ENCODE measurements at regions not wholly inside any gene's neighbourhood (a gene's known extent, or its start where the extent isn't known, plus 50 kb on each side); places are given as distances from the start of the nearest gene placed in this dataset.
A peak's percentile ranks its signal among the peaks of the same experiment; 100 is the strongest.

- intact Hi-C loops (cut with DNase I; ENCODE audit: low total_unique reads) (no loop called here), in situ Hi-C loops (cut with MboI; ENCODE audit: low pct_ligation_motif_present in 1 of 4, low pct_unique_long_range_greater_than_20kb in 1 of 4, low sequenced_read_pairs in 3 of 4) (loop anchor here in 1 of 4 donors (10.0 kb wide), 1 partner anchor 703 kb away; no protein-coding TSS in a partner anchor)
- Histone ChIP-seq H3K27ac (no peak overlapping the region), H3K4me1 (no peaks in the 10 kb centered on the region), H3K9me3 (no peaks in the 10 kb centered on the region), H3K27me3 (no peaks in the 10 kb centered on the region), H3K36me3 (no peaks in the 10 kb centered on the region), H3K4me3 (no peak overlapping the region)
- TF ChIP-seq EP300 (IDR thresholded peaks at IDR 0.05; ENCODE audit: low read depth) (no peak), POLR2AphosphoS5 (IDR thresholded peaks at IDR 0.05) (no peak), CTCF (IDR thresholded peaks at IDR 0.05) (no peak), POLR2A (IDR thresholded peaks at IDR 0.05) (no peak)
- 68 to 71% methylated on average over 1 to 4 of the region's 4 CpGs for WGBS, 2 donors (ENCODE audit: low coverage in 1 of 2)
- DNase-seq, result no peak
Observed at GRCh38 chr3:158977497-158977896, 175.6 kb downstream of the MFSD1 start.

GRCh38 chr3:158983216-158984099 lies 181.6 kb downstream of the MFSD1 start:
- no peaks in the 10 kb centered on the region for H3K27me3 ChIP-seq
- TF ChIP-seq CTCF (IDR thresholded peaks at IDR 0.05), result no peak
- no peaks in the 10 kb centered on the region for H3K9me3 ChIP-seq
- in situ Hi-C loops (cut with MboI; ENCODE audit: low pct_ligation_motif_present in 1 of 4, low pct_unique_long_range_greater_than_20kb in 1 of 4, low sequenced_read_pairs in 3 of 4) (no loop called here), intact Hi-C loops (cut with DNase I; ENCODE audit: low total_unique reads) (no loop called here)
- no peaks in the 10 kb centered on the region for H3K36me3 ChIP-seq
- H3K4me1 ChIP-seq, result no peaks in the 10 kb centered on the region
- no peak overlapping the region for H3K4me3 ChIP-seq
- no peak for DNase-seq
- no peak overlapping the region for H3K27ac ChIP-seq
- 85 to 98% methylated on average over 5 of the region's 5 CpGs for WGBS, 2 donors (ENCODE audit: low coverage in 1 of 2)

GRCh38 chr3:158991146-158991705 lies 189.4 kb downstream of the MFSD1 start:
- 16% methylated on average over 3 of the region's 6 CpGs; no CpG with 5 or more reads in 1 of the 2 donors for WGBS, 2 donors (ENCODE audit: low coverage in 1 of 2)
- intact Hi-C loops (cut with DNase I; ENCODE audit: low total_unique reads), result no loop called here
- peak; percentile 60 for DNase-seq

GRCh38 chr3:158992463-158992862 lies 190.6 kb downstream of the MFSD1 start:
- no peak for TF ChIP-seq EP300 (IDR thresholded peaks at IDR 0.05; ENCODE audit: low read depth)
- TF ChIP-seq POLR2AphosphoS5 (IDR thresholded peaks at IDR 0.05), result no peak
- no peak for TF ChIP-seq CTCF (IDR thresholded peaks at IDR 0.05)
- no peak for TF ChIP-seq POLR2A (IDR thresholded peaks at IDR 0.05)
- intact Hi-C loops (cut with DNase I; ENCODE audit: low total_unique reads) (no loop called here), in situ Hi-C loops (cut with MboI; ENCODE audit: low pct_ligation_motif_present in 1 of 4, low pct_unique_long_range_greater_than_20kb in 1 of 4, low sequenced_read_pairs in 3 of 4) (no loop called here)
- no peaks in the 10 kb centered on the region for H3K36me3 ChIP-seq
- no peaks in the 10 kb centered on the region for H3K27me3 ChIP-seq
- H3K9me3 ChIP-seq, result no peaks in the 10 kb centered on the region
- H3K4me1 ChIP-seq, result no peaks in the 10 kb centered on the region
- no peak overlapping the region for H3K27ac ChIP-seq
- no peak overlapping the region for H3K4me3 ChIP-seq
- DNase-seq, result no peak

More at GRCh38 chr3:158991146-158991705, 189.4 kb downstream of the MFSD1 start:
- TF ChIP-seq POLR2A (IDR thresholded peaks at IDR 0.05) (no peak), EP300 (IDR thresholded peaks at IDR 0.05; ENCODE audit: low read depth) (no peak), POLR2AphosphoS5 (IDR thresholded peaks at IDR 0.05) (no peak), CTCF (IDR thresholded peaks at IDR 0.05) (no peak)
- no peak overlapping the region for H3K4me3 ChIP-seq
- no peaks in the 10 kb centered on the region for H3K36me3 ChIP-seq
- no peaks in the 10 kb centered on the region for H3K4me1 ChIP-seq
- no peak overlapping the region for H3K27ac ChIP-seq
- no peaks in the 10 kb centered on the region for H3K9me3 ChIP-seq
- in situ Hi-C loops (cut with MboI; ENCODE audit: low pct_ligation_motif_present in 1 of 4, low pct_unique_long_range_greater_than_20kb in 1 of 4, low sequenced_read_pairs in 3 of 4), result no loop called here
- no peaks in the 10 kb centered on the region for H3K27me3 ChIP-seq
